ENCODE measurements at regions not wholly inside any gene's neighbourhood (a gene's known extent, or its start where the extent isn't known, plus 50 kb on each side); places are given as distances from the start of the nearest gene placed in this dataset.

- TF ChIP-seq NR3C1 (CRISPR knock-in tag; conservative IDR thresholded peaks at IDR 0.05; ENCODE audit: low read depth), result no peak
- no peak for TF ChIP-seq NFYB (CRISPR knock-in tag; conservative IDR thresholded peaks at IDR 0.05; ENCODE audit: low read depth)
- TF ChIP-seq CTCF (IDR thresholded peaks at IDR 0.05), result no peak
- TF ChIP-seq, protein P1, sequence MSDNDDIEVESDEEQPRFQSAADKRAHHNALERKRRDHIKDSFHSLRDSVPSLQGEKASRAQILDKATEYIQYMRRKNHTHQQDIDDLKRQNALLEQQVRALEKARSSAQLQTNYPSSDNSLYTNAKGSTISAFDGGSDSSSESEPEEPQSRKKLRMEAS (CRISPR knock-in tag; IDR thresholded peaks at IDR 0.05), result no peak
- no peak for TF ChIP-seq SMAD3 (CRISPR knock-in tag; IDR thresholded peaks at IDR 0.05; ENCODE audit: borderline replicate concordance)
Observed at GRCh38 chr17:79396696-79397095, 214.2 kb downstream of the RBFOX3 start.

All from WTC11 (cell line).